HL-60/S4 (cell line): ENCODE measurements at regions not wholly inside any gene's neighbourhood (a gene's known extent, or its start where the extent isn't known, plus 50 kb on each side); places are given as distances from the start of the nearest gene placed in this dataset.

Experiments used
- in situ Hi-C: fragments of 300-500 bp; cut with MboI; formaldehyde crosslinking; loops from 2 replicates; pipeline ENCODE4 v1.14.3; 2022; ENCODE audit warnings: low sequenced_read_pairs

DNA sequence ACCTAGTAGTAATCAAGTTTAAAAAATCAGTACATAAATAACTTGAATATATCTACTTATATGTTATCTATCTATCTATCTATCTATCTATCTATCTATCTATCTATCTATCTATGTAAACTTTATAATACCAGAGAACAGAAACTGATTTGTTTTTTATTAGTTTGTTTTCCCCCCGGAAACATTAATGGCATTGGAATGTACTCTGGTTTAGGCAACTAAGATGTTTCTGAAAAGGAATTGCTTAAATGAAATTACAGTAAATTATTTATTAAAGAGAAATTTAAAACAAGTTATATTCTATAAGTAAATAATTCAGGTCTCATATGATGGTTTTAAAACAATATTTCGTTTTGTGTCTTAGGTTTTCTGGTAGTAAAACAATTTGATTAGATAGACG lies 681.0 kb upstream of the ADAMTS5 start:
- in situ Hi-C loops = no loop called here

DNA sequence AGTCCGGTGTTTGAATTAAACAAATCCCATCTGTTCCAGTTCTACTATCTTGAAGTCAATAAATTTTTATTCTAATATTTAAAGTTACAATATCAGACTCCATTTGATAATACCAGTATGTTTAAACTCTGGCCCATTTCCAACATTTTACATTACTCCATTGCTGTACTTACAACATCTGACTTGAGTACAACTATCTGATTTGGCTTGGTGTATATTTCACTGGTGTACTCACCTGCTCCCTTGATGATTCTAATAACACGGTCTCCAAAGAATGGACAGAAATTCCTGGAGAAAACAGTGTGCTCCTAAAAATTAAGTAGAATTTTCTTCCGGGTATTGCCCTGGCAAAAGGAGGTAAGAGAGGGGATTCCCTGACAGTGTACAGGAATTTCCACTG lies 680.5 kb upstream of the ADAMTS5 start:
- in situ Hi-C loops = no loop called here

DNA sequence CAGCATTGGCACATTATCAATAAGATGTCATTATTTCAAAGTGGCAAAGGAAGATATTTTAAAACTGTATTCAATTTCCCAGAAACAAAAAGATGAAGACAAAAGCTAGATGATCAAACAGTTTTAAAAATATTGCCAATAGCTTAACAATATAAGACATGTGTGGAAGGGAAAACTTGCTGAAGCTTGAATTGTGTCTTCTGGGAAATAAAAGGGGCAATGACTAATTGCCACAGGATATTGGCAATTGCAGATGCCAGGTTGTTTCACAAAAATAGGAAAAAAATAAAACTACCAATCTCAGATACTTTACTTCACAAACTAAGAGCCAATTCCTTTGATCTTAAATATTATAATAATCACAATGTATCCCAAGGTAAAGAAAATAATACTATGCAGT lies 679.8 kb upstream of the ADAMTS5 start:
- in situ Hi-C loops = no loop called here

DNA sequence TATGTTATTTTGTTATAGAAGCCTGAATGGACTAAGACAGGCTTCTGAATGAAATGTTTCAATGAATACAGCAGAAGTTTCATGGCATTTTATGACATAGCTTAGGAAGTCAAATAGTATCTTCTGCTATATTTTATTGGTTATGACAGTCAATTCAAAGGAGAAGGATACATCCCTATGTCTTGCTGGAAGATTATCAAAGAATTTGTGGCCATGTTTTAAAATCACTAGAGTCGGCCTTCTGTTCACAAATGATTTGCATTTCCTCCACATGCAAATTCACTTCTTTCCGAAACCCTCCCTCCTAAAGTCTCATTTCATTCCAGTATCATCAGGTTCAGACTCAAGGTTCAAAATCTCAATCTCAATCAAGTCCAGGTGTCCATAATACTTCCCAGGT lies 679.2 kb upstream of the ADAMTS5 start:
- in situ Hi-C loops = no loop called here

DNA sequence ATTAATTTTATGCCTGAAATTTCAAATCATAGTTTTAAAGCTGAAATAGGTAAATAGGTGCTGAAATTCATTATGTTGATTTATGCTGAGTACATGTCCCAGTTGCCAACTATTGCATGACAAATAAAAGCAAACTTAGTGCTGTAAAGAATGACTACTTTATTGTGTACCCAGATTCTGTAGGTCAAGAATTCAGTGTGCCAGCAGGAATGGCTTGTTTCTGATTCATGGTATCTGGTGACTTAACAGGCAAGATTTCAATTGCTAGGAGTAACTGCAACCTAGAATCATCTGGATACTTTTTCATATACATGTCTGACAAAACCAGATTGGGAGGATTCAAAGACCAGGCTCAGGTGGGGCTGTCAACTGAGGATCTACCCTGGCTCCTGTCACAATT lies 678.4 kb upstream of the ADAMTS5 start:
- in situ Hi-C loops = no loop called here

DNA sequence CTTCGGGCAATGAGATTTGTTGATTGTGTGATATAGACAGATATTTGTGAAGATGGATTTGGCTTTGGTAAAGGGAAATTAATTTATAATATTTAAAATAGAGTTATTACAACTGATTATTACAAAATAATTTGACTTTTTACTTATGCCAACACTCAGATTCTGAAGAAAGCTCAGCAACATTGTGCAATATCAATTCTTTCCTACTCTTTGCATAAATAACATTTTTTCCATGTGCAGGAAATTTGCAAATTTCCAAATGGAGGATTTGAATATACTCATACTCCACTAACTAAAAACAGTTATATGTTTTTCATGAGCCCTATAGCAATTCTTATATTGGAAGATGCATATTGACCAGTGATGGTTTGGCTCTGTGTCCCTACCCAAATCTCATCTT lies 676.4 kb upstream of the ADAMTS5 start:
- in situ Hi-C loops = no loop called here

DNA sequence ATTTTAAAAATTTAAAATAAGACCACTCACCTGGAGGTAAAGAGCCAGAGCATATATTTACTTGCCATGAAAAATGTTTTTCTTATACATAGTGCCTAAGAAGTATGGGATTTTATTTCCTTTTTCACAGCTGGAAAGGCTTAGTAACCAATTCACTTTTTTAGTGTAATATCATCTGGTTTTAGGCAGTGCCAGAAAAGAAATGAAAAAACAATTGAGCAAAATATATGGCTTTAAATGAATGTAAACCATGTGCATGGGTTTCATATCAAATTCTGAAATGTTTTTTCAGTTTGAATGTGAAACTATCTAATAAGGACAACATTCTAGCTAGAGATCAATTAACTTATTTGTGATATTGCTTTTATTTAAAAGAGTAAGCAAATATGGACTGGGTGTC lies 672.4 kb upstream of the ADAMTS5 start:
- in situ Hi-C loops = no loop called here

DNA sequence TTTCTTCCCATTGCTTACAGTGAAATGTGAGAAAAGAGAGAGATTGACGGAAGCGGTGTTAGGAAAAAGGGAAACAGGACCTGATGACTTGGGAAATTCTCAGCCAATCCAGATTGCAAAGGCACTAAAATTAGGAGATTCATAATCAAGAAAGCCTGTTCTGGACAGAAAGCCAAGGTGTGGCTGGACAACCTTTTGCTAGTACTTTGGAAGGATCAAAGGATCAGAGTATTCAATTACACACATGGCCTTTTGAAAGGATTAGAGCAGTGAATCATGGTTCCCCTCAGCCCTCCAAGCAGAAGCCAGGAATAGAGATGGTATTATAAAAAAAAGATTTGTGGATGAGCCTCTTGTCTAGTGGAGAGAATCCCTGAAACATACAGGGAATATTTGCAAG lies 669.8 kb upstream of the ADAMTS5 start:
- in situ Hi-C loops = no loop called here

DNA sequence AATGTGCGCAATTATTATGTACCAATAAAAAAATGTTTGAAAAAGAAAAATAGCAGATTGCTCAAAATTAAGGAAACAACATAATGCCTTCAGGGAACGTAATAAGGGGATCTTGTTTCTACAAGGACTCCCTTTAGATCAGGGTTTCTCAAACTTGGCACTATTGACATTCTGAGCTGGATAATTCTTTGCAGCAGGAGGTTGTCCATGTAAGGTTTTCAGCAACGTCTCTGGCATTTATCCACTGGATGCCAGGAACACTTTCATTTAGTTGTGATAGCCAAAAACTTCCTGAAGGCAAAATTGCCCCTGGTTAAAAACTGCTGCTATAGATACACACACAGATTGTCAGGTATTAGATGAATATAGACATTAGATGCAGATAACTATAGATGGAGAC lies 666.7 kb upstream of the ADAMTS5 start:
- in situ Hi-C loops = no loop called here

DNA sequence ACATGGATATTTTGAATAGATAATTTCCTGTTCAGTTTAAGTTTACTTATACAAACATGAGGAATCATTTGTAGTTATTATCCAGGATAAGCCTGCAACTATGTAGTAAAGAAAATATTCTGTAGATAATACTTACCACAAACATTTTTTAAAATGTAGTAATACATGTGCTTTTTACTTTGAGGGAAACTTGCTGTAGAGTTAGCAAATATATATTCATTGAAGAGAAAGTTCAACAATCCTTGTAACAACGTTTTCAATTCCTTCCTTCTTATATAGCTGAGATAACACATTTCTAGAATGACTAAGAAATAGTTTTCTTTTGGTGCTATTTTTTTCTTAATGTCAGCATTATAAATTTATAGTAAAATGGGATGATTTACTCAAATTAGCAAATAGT lies 664.6 kb upstream of the ADAMTS5 start:
- in situ Hi-C loops = no loop called here

DNA sequence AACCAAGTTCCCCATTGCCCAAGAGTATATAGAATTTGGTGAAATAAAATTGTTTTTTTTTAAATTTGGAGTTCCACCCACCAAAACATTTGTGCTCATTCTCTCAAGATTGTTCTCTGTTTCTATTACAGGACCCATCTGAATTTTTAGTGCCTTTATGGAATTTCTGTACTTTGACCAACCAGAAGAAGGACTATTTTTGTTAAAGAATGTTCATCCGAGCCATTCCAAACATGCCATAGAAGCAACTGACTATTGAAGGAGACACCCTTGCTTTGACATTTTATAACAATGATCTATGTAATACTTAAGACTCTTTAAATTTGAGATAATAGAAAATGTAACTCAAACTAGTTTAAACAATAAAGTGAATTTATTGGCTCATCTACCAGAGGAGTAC lies 655.7 kb upstream of the ADAMTS5 start:
- in situ Hi-C loops = no loop called here

DNA sequence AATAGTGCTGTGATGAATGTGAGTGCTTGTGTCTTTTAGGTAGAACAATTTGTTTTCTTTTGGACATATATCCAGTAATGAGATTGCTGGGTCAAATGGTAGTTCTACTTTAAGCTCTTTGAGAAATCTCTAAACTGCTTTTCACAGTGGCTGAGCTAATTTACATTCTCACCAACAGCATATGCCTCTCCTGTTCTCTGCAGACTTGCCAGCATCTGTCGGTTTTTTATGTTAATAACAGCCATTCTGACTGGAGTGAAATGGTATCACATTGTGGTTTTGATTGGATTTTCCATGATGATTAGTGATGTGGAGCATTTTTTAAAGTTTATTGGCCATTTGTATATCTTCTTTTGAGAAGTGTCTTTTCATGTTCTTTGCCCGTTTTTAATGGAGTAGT lies 647.3 kb upstream of the ADAMTS5 start:
- in situ Hi-C loops = no loop called here

DNA sequence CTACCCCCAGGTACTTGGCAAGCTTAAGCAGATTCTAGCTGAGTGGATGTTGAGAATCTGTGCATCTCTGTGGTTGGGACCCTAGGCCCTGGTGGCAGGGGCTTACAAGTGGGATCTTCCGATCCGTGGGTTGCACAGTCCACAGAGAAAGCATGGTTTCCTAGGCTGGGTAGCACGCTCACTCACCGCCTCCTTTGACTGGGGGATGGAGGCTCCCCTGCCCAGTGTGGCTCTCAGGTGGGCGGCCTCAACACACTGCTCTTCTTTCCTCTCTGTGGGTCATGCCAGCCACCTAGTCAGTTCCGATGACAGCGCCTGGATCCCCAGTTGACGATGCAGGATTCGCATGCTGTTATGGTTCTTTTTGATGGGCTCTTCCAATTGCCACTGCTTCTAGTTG lies 639.5 kb upstream of the ADAMTS5 start:
- in situ Hi-C loops = no loop called here

DNA sequence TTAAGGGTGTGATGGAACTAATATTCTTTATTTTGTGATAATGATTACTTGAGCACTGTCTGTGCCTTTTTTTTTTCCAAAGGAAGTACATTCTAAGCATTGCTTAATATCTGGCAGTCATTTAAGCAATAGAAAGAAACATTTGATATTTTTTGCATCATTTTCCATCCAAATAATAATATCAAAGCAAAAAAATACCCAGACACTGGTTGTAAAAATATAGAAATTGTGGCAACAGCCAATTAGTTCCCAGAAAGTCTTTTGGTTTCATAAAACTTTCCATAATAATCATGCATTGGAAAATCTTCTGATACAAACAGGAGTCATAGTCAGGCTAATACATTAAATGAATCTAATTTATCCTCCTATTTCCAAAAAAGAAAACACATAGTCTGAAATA lies 629.3 kb upstream of the ADAMTS5 start:
- in situ Hi-C loops = no loop called here

DNA sequence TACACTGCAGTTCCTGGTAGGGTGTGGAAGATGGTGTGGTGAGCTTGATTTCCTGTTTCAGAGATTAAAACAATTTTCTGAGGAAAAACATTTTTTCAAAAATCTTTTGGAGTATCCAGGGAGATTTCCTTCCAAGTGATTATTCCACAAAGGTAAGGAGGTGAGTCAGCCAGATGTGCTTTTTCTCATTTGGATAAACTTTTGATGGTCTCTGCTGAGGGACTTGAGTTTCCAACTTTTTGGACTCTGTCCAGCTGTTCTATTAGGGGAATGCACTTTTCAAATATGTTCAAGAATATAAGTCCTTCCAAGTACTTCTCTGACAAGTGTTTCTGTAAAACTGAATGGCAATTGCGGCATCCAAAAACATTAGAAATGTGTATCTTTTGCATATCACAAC lies 628.8 kb upstream of the ADAMTS5 start:
- in situ Hi-C loops = no loop called here

DNA sequence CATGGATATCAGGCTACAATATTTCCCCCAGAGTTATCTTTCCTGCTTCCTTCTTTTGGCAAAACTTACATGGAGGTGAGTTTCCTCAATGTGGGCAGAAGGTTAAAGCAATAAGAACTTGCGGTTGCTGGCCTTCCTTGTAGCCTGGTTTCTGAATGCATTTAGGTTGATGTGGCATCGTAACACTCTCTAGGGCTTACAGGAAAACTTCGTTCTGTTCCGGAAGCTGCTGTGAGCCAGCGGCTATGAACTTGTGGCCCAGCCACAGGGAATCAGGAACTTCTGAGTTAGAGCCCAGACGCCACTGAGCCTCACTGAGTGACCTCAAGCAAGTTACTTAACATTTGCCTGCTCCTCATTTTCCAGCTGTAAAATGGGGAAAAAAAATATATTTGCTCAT lies 623.4 kb upstream of the ADAMTS5 start:
- in situ Hi-C loops = no loop called here

DNA sequence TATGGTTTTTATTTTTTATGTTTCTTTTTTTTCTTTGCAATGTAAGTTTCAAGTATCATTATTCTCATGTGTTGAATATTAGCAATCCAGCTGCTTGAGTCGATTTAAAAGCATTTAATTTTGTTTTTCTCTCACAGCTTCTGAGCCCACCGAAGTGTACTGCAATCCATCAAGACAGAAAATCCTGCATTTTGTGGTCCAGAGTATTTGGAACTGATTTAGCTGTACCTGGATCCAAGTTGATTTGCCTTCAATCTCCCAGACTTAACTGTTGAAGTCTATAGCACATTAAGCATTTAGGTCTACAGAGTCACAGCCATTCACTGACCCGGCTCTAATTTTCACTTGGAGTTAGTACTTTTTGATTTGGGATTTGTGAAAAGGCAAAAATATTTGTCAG lies 622.9 kb upstream of the ADAMTS5 start:
- in situ Hi-C loops = no loop called here

DNA sequence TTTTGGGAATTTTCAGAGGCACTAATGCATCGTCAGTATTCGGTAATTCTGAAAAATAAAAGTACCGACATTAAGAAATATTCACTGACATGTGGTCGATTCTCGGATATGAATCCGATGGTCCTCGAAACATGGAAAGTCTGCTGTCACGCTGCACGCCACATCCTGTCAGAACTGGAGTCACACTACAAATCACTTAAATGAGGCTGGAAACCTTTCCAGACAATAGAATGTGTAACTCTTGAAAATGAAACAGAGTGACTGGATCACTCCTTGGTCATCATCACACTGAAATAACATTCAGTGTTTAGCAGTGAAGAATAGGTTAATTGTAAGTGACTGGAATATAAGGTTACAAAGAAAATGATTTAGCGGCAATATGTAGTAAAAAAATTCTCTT lies 620.1 kb upstream of the ADAMTS5 start:
- in situ Hi-C loops = no loop called here

DNA sequence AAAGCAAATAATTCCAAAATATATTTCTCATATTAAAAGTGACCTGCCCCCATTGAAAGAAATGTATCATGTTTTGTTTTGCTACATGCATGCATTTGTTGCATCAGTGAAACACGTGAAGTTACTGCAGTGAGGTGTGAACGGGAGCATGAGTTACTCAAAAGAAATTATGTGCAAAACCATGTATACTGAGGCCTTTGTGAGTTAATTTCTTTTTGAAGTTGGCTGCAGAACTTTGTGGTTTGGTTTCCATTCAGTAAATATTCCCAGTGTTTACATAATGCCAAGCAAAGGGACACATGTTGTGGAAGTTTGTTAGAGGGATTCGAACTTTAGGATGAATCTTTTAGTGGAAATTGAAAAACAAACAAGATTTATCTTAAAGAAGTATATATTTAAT lies 619.4 kb upstream of the ADAMTS5 start:
- in situ Hi-C loops = no loop called here

DNA sequence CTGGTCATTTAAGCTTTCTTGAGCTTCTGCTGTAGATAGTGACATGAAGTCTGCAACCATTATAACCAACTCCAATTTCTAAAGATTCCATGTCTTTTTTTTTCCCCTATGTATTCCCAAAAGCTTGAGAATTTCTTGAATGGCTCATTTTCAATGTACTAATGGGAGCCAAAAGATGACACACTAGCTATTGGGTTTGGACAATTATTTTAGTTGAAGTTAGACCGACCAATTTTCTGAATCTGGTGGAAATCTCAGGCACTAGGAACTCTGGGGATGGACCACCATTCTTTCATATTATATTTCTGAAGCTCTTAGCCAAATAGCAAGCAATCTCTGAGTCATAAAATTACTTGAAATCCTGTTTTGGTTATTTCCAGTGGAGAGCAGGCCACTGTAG lies 617.4 kb upstream of the ADAMTS5 start:
- in situ Hi-C loops = no loop called here

DNA sequence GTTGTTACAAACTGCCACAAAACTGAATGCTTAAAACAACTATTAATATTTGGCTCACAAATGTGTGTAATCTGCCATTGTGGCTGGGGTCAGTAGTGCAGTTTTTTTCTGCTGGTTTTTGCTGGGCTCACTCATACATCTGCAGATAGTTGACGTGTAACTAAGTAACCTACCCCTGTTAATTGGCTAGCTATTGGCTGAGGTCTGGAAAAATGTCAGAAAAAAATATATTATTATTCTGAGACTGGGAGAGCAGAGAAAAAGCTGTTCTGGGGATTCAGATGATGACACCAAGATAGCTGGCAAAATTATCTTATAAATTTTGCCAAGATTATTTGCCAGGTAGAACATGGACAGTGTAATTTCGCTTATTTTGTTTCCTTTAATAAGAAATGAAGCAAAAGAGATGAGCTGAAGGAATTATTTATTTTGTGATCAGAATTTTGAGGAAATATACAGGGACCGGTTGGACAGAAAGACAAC lies 616.1 kb upstream of the ADAMTS5 start:
- in situ Hi-C loops = no loop called here

DNA sequence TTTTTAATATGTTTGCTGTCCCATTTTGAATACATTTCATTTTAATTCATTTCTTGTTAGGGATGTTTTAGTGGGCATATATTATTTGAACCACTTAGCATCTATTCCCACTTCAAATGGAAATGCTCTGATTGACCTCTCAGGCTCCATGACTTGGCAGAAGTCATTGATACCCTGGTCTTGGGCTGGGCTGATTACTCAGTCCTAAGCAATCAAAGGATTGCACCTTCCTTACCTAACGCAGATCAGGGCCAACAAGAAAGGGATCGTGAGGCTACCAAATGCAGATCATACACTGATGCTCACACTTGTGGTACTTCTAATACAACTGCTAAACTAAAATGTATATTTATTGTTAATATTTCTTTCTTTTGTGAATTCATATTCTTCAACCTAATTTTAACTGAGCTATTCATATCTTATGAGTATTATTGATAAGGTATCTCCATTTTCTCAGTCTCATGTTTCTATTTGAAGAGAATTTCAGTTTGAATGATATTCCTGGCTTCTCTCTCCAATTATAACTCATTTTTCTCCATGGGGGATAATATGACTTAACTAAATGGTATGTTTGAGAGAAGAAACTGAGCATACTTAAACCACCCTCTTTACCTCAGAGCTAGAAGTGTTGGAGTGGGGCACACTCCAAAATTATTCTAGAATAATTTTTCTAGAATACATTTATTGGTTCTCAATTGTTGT lies 615.5 kb upstream of the ADAMTS5 start:
- in situ Hi-C loops = no loop called here

DNA sequence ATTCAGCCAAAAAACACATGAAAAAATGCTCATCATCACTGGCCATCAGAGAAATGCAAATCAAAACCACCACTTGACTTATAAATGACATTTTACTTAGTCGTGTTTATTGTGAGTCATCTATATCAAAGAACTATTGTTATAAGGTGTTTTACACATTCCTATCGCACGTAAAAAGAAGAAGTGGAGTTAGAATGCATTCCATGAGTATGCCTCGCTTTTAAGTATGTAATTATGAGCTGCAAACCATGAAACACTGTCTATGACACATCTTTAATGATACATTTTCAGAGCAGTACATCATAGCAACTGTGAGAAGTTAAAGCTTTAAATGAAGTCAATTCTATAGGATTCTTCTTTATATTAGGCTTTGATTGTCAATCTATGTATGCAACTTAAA lies 614.3 kb upstream of the ADAMTS5 start:
- in situ Hi-C loops = no loop called here
